Astrocyte of the cerebellum (primary cell): ENCODE measurements at regions not wholly inside any gene's neighbourhood (a gene's known extent, or its start where the extent isn't known, plus 50 kb on each side); places are given as distances from the start of the nearest gene placed in this dataset.

ENCODE experiments used
- DNase-seq: peaks from one replicate; pipeline ENCODE4 v3.0.0-alpha.2; 2011; ENCODE audit warnings: low read depth
- H3K4me3 ChIP-seq: 2 replicates; pipeline ENCODE4 v1.5.1; 2011; ENCODE audit warnings: mild to moderate bottlenecking, low read depth, low read length, moderate library complexity
- in situ Hi-C: cut with HindIII; loops from 2 replicates; pipeline ENCODE4 v1.10.0; 2017; ENCODE audit warnings: low sequenced_read_pairs
- TF ChIP-seq, protein P1 (sequence below): IDR thresholded peaks from 2 replicates; pipeline ENCODE4 v1.5.1; 2012; ENCODE audit warnings: low read length, low read depth, moderate library complexity, mild to moderate bottlenecking; ENCODE audit errors: missing control alignments

DNA sequence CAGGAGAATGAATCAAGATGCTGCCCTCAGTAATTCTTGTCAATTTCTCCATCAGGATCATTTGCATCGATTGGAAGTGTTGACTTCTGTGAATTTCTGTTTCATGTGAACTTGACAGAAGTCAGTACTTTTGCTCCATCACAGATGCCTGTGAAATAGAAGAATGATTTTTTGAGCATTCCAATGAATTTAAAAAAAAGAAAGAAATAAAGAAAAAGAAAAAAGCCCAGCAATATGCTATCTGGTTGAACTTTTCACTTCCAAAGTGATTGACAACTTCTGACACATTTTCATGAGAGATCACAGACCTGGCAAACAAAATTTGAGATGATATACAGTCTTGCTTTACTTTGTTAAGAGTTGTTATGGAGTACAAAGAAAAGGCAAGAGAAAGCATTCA is 175.3 kb downstream of the RWDD3 start:
- DNase-seq = no peak
- TF ChIP-seq, protein P1, sequence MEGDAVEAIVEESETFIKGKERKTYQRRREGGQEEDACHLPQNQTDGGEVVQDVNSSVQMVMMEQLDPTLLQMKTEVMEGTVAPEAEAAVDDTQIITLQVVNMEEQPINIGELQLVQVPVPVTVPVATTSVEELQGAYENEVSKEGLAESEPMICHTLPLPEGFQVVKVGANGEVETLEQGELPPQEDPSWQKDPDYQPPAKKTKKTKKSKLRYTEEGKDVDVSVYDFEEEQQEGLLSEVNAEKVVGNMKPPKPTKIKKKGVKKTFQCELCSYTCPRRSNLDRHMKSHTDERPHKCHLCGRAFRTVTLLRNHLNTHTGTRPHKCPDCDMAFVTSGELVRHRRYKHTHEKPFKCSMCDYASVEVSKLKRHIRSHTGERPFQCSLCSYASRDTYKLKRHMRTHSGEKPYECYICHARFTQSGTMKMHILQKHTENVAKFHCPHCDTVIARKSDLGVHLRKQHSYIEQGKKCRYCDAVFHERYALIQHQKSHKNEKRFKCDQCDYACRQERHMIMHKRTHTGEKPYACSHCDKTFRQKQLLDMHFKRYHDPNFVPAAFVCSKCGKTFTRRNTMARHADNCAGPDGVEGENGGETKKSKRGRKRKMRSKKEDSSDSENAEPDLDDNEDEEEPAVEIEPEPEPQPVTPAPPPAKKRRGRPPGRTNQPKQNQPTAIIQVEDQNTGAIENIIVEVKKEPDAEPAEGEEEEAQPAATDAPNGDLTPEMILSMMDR = no peak
- H3K4me3 ChIP-seq = no peak overlapping the region
- in situ Hi-C loops = no loop called here

DNA sequence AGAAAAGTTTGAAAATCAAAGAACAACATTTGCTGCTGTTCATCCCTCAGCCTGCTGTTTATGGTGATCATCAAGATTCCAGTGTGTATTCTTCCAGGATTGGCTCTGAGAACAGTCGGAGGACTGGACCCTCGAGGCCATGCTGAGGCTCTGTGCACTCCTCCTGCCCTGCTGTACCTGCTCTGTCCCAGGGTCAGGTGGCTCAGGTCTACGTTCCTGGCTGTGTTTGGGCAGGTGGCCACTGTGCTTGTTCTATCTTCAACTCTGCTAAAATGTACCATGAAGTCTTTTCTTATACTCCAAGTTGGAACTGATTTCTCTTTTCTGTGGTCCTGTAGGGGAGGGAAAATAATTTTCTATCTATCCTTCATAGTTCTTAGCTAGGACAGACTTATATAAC is 175.9 kb downstream of the RWDD3 start:
- no peak overlapping the region for H3K4me3 ChIP-seq
- no peak for DNase-seq
- TF ChIP-seq, protein P1 = no peak
- in situ Hi-C loops = no loop called here

DNA sequence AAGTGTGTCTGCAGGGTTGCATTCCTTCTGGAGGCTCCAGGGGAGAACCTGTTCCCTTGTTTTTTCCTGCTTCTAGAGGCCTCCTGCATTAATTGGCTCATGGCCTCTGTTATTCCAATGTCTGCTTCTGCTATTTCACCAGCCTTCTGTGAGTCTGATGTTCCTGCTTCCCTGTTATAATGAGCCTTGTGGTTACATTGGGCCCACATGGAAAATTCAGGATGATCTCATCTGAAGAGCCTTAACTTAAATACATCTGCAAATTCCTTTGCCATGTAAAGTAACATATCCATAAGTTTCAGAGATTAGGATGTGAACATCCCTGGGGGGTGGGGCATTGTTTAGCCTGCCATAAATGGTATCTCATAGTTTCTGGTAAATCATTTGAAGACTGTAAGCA is 181.1 kb downstream of the RWDD3 start:
- TF ChIP-seq, protein P1 = no peak
- no peak overlapping the region for H3K4me3 ChIP-seq
- DNase-seq = no peak
- in situ Hi-C loops = no loop called here

DNA sequence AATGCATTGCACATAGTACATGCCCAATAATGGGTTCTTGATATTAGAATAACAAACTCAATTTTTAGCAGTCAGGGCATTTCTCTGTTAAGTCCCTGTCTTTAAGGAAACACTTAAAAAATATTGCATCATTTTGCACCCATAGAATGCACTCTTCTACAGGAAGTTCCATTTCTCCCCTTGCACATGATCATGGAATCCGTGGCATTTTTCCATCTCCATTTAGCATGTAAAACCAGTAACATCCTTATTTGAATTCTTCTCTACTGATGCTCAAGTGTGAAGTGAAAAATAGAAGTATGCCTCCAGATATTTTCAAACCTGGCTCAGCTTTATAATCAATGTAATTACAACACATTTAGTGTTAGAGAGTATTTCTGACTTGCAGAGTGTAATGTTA is 192.8 kb downstream of the RWDD3 start:
- DNase-seq = no peak
- in situ Hi-C loops = no loop called here
- TF ChIP-seq, protein P1 = no peak
- no peak overlapping the region for H3K4me3 ChIP-seq

DNA sequence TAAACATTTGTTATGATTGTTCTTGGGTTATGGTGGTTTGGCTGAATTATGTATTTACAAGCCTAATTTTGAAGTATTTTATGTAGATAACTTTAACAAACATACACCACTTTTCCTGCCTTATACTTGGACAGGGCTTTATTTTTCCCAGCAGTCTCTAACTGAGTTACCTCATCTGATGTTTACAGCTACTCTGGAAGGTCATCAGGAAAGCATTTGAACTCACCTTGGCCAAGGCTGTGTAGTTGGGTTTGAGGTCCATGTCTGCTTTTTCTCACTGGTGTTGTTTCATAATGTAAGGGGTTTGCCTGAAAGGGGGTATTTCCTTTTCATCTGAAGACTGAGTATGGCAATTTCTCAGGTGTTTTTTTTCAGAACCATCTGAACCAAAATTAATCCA is 193.5 kb downstream of the RWDD3 start:
- TF ChIP-seq, protein P1 = no peak
- no peak overlapping the region for H3K4me3 ChIP-seq
- in situ Hi-C loops = no loop called here
- no peak for DNase-seq

DNA sequence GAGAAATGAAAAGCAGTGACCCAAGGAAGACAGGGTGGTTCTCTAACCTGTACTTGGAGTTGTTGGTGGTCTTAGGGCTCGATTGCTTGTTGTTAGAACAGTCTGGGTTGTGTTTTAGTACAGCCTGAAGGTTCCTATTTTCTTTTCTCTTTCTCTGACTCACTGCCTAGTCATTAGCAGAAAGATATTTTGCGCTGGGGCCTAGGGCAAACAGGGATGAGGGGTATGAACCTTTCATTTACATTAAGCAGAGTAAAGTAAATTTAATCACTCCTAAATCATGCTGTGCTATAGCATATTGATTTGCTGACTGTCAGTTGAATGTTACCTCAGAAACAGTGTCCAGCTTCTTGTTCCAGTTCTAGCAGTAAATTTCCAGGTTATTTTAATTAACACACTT is 197.2 kb downstream of the RWDD3 start:
- no peak overlapping the region for H3K4me3 ChIP-seq
- in situ Hi-C loops = no loop called here
- no peak for DNase-seq
- TF ChIP-seq, protein P1 = no peak

DNA sequence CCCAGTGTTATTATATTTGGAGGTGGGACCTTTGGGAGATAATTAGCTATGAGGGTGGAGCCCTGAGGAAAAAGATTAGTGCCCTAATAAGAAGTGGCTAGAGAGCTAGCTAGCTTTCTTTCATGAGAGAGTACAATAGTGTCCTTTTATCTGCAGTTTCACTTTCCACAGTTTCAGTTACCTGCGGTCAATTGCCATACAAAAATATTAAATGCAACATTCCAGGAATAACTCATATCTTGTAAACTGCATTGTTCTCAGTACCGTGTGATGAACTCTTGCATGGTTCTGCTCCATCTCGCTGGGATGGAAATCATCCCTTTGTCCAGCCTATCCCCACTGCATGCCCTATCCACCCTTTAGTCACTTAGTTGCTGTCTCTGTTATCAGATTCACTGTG is 201.6 kb downstream of the RWDD3 start:
- H3K4me3 ChIP-seq = no peak overlapping the region
- no peak for DNase-seq
- TF ChIP-seq, protein P1 = no peak
- in situ Hi-C loops = no loop called here
